Fibroblast of lung (primary cell): ENCODE measurements at regions not wholly inside any gene's neighbourhood (a gene's known extent, or its start where the extent isn't known, plus 50 kb on each side); places are given as distances from the start of the nearest gene placed in this dataset.

Experiments used
- DNase-seq, 2 donors: peaks; one replicate each; pipeline versions ENCODE4 v3.0.0 to v3.0.0-alpha.2; 2010; ENCODE audit warnings: low read depth in 2 of 2
- H2AFZ ChIP-seq: 2 replicates; pipeline ENCODE4 v1.5.1; 2012; ENCODE audit warnings: low read length, control low read depth, inconsistent platforms
- H3K27ac ChIP-seq: 2 replicates; pipeline ENCODE4 v1.5.1; 2011; ENCODE audit warnings: low read length, control low read depth; ENCODE audit not compliant: insufficient read depth
- H3K27me3 ChIP-seq: 2 replicates; pipeline ENCODE4 v1.5.1; 2011; ENCODE audit warnings: mild to moderate bottlenecking, low read length; ENCODE audit not compliant: control insufficient read depth, insufficient read depth
- H3K36me3 ChIP-seq: 2 replicates; pipeline ENCODE4 v1.5.1; 2011; ENCODE audit warnings: low read length; ENCODE audit not compliant: control insufficient read depth, insufficient read depth
- H3K4me1 ChIP-seq: 2 replicates; pipeline ENCODE4 v1.5.1; 2011; ENCODE audit warnings: low read length; ENCODE audit not compliant: control insufficient read depth, insufficient read depth; ENCODE audit errors: extremely low read depth
- H3K4me2 ChIP-seq: 2 replicates; pipeline ENCODE4 v1.5.1; 2011; ENCODE audit warnings: low read length, control low read depth; ENCODE audit not compliant: insufficient read depth; ENCODE audit errors: extremely low read depth
- H3K4me3 ChIP-seq, 4 experiments: fragments of 200-600 bp in 1 of 4; sonication (generic) in 1 of 4; replicated peaks in 1 of 4; 2 replicates each; pipeline ENCODE4 v1.5.1; 2011 to 2016; ENCODE audit warnings: low read length in 4 of 4, low read depth in 3 of 4, mild to moderate bottlenecking in 3 of 4, control low read depth in 2 of 4, inconsistent platforms in 1 of 4, mixed read lengths in 1 of 4; ENCODE audit not compliant: insufficient read depth in 1 of 4; ENCODE audit errors: control extremely low read depth in 1 of 4
- H3K79me2 ChIP-seq: 2 replicates; pipeline ENCODE4 v1.5.1; 2012; ENCODE audit warnings: mild to moderate bottlenecking, low read length, inconsistent platforms; ENCODE audit not compliant: control insufficient read depth, insufficient read depth
- H3K9ac ChIP-seq: 2 replicates; pipeline ENCODE4 v1.5.1; 2011; ENCODE audit warnings: mild to moderate bottlenecking, low read length, control low read depth; ENCODE audit not compliant: insufficient read depth
- H3K9me3 ChIP-seq: 2 replicates; pipeline ENCODE4 v1.5.1; 2012; ENCODE audit warnings: low read depth, low read length; ENCODE audit not compliant: control insufficient read depth, insufficient read depth
- H4K20me1 ChIP-seq: 2 replicates; pipeline ENCODE4 v1.5.1; 2011; ENCODE audit warnings: low read length; ENCODE audit not compliant: control insufficient read depth, insufficient read depth; ENCODE audit errors: extremely low read depth
- CTCF ChIP-seq, 2 donors: IDR thresholded peaks in 1 of 2; conservative IDR thresholded peaks in 1 of 2; 1 replicate in 1 of 2; 2 replicates in 1 of 2; pipeline ENCODE4 v1.5.1; 2011 to 2012; ENCODE audit warnings: low read length in 2 of 2, control low read depth in 1 of 2, inconsistent platforms in 1 of 2, low read depth in 1 of 2, mild to moderate bottlenecking in 1 of 2
- EZH2 ChIP-seq: IDR thresholded peaks from 2 replicates; pipeline ENCODE4 v1.5.1; 2012; ENCODE audit warnings: low read length, control low read depth, mild to moderate bottlenecking; ENCODE audit errors: missing control alignments

GRCh38 chr6:4714961-4715501 lies 61.2 kb upstream of the CDYL start:
- H3K4me1 ChIP-seq = no peaks in the 10 kb centered on the region
- no peaks in the 10 kb centered on the region for H3K79me2 ChIP-seq
- H3K4me2 ChIP-seq = no peak overlapping the region
- no peaks in the 10 kb centered on the region for H3K36me3 ChIP-seq
- no peaks in the 10 kb centered on the region for H3K9me3 ChIP-seq
- H2AFZ ChIP-seq = no peak overlapping the region
- TF ChIP-seq CTCF (conservative IDR thresholded peaks at IDR 0.05 in 1 of 2, IDR thresholded peaks at IDR 0.05 in 1 of 2; ENCODE audit: low read depth in 1 of 2, low read length in 2 of 2) (no peak), EZH2 (no peak)
- no peak overlapping the region for H3K27ac ChIP-seq
- no peaks in the 10 kb centered on the region for H3K27me3 ChIP-seq
- DNase-seq = no peak
- H3K9ac ChIP-seq = no peak overlapping the region
- H4K20me1 ChIP-seq = no peaks in the 10 kb centered on the region
- H3K4me3 ChIP-seq = no peak overlapping the region

- no peaks in the 10 kb centered on the region for H3K9me3 ChIP-seq
- H3K9ac ChIP-seq = no peak overlapping the region
- H3K4me3 ChIP-seq = no peak overlapping the region
- no peaks in the 10 kb centered on the region for H3K79me2 ChIP-seq
- no peak overlapping the region for H3K4me2 ChIP-seq
- no peak overlapping the region for H2AFZ ChIP-seq
- no peak for DNase-seq
- TF ChIP-seq CTCF (conservative IDR thresholded peaks at IDR 0.05 in 1 of 2, IDR thresholded peaks at IDR 0.05 in 1 of 2; ENCODE audit: low read depth in 1 of 2, low read length in 2 of 2) = no peak
- no peaks in the 10 kb centered on the region for H4K20me1 ChIP-seq
- no peaks in the 10 kb centered on the region for H3K36me3 ChIP-seq
- H3K27me3 ChIP-seq = no peaks in the 10 kb centered on the region
- H3K27ac ChIP-seq = no peak overlapping the region
- H3K4me1 ChIP-seq = no peaks in the 10 kb centered on the region
These were observed 63.9 kb upstream of the CDYL start for GRCh38 chr6:4712291-4712690.

- Histone ChIP-seq H3K4me3 (no peak overlapping the region), H3K36me3 (no peaks in the 10 kb centered on the region), H2AFZ (no peak overlapping the region), H3K9me3 (no peaks in the 10 kb centered on the region), H3K4me1 (no peaks in the 10 kb centered on the region), H3K4me2 (no peak overlapping the region), H3K9ac (no peak overlapping the region), H3K27ac (no peak overlapping the region), H3K27me3 (no peaks in the 10 kb centered on the region), H3K79me2 (no peaks in the 10 kb centered on the region), H4K20me1 (no peaks in the 10 kb centered on the region)
- DNase-seq = no peak
- no peak for TF ChIP-seq CTCF (conservative IDR thresholded peaks at IDR 0.05 in 1 of 2, IDR thresholded peaks at IDR 0.05 in 1 of 2; ENCODE audit: low read depth in 1 of 2, low read length in 2 of 2)
These were observed 69.2 kb upstream of the CDYL start for GRCh38 chr6:4707011-4707410.
